ENCODE measurements at regions not wholly inside any gene's neighbourhood (a gene's known extent, or its start where the extent isn't known, plus 50 kb on each side); places are given as distances from the start of the nearest gene placed in this dataset.

DNA sequence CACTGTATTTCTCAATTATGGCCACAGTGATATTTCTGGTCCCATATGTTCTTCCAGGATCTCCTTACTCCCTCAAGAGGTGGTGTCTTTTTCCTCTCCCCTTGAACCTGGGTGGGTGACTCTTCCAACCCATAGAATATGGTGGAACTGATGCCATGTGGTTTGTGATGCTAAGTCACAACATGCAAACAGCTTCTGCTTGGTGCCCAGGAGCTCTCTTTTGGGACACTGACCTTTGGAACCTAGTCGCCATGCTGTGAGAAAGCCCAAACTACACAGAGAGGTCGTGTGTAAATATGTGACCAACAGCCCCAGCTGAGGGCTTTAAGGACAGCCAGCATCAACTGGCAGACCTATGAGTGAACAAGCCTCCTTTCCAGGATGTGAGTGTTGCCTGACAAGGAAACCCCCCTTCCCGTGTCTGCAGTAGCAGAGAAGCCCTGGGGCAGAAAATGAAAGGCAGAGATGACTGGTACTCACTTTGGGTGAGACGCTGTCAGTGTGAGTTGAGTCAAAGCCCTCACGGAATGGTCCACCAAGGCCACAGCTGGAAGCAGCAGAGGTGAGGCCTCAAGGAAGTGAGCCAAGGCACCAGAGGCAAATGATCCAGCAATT lies 223.4 kb downstream of the BCOR start:
- TF ChIP-seq, protein P1, sequence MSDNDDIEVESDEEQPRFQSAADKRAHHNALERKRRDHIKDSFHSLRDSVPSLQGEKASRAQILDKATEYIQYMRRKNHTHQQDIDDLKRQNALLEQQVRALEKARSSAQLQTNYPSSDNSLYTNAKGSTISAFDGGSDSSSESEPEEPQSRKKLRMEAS (IDR thresholded peaks at IDR 0.05), result no peak
- no peak for TF ChIP-seq EP300 (IDR thresholded peaks at IDR 0.05; ENCODE audit: borderline replicate concordance)
- TF ChIP-seq RAD21 (IDR thresholded peaks at IDR 0.05; ENCODE audit: low read depth), result no peak
- no peak for TF ChIP-seq FOXM1 (IDR thresholded peaks at IDR 0.05; ENCODE audit: borderline replicate concordance, low read depth)
- no peak for TF ChIP-seq ZBTB7A (IDR thresholded peaks at IDR 0.05; ENCODE audit: low read depth)
- TF ChIP-seq EGR1 (IDR thresholded peaks at IDR 0.05), result no peak

All from Ishikawa (cell line).